GM21723 (cell line): ENCODE measurements at regions not wholly inside any gene's neighbourhood (a gene's known extent, or its start where the extent isn't known, plus 50 kb on each side); places are given as distances from the start of the nearest gene placed in this dataset.
"Not testable (repeated sequence)": the region's sequence is repeated elsewhere in the genome, so short reads cannot be mapped to it uniquely, and the experiment has no call there.

ENCODE experiments used
- ATAC-seq: cut with Tn5 transposase; IDR thresholded peaks from one replicate; pipeline ENCODE4 v1.9.1; 2021; ENCODE audit warnings: mild to moderate bottlenecking, moderate library complexity; ENCODE audit not compliant: unreplicated experiment

DNA sequence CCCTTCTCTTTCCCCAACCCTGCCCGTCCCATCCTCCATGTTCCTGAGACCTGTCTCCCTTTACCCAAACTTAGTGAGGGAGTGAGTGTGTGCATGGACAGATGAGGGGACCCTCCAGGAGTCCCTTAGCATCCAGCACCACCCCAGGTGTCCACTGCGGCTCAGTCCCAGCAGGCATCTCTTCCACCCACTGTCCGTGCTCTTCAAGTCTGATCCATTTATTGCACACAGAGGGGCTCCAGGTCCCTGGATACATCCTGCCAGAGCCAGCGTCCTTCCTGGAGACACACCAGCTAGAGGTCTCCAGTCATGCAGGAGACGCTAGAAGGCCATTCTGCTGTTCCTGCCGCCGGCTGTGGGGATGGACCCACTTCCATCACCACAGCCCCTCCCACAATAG is 239.2 kb downstream of the ADGRD1 start:
- ATAC-seq: no peak

DNA sequence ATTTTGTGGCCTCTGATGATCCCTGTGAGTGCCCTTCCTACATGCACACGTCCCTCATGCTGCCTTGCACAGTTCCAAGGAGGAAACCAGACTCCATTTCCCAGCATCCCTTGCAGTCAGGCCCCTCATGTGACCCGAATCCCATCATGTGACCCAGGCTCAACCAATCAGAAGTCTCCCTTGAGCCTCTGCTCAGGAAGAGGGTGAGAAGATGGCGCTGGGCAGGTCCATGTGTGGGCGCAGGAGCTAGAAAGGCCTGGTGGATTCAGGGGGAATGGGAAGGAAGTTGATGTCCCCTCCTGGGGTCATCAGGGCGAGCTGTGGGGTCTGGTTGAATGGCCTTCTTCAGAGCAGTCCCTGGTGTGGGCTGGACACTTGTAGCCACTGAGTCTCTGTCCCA is 240.5 kb downstream of the ADGRD1 start:
- ATAC-seq: no peak

GRCh38 chr12:131195796-131196195 is 242.1 kb downstream of the ADGRD1 start:
- ATAC-seq: no peak

GRCh38 chr12:131196220-131196619 is 242.5 kb downstream of the ADGRD1 start:
- ATAC-seq: no peak

DNA sequence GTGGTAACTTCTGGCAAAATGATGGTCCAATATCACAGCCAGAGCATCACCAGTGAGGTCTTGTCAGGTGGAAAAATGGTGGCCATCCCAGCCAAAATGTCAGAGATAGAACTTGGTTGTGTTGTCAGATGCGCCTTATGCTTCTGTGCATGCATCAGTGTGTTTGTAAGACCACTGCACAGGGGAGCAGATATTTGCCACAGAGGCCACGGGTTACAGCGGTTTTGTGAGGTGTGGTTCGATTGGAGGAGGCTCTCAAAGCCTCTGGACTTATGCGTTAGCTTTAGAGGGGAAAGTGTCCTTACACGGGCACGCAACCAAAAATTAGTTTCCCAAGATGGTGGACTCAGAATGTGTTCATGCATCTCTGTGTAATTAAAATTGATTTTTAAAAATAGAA is 243.8 kb downstream of the ADGRD1 start:
- no peak for ATAC-seq

- no peak for ATAC-seq
These were observed 245.5 kb downstream of the ADGRD1 start for GRCh38 chr12:131199221-131199620.

DNA sequence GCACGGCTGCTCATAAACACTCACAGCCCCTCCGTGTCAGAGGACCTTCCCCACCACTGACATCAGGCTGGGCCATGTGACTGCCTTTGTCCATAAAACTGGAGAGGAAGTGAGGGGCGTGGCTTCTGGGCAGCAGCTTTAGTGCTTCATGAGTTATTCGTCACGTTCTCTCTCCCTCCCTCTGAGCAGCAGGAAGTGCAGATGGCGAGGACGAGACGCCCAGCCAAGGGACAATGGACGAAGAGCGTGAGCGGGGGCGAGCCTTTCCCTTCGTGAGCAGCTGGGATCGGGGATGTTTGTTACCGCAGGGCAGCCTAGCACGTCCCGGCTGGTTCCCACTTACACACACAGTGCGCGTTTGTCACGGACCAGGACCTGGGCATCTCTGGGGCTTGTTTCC is 248.2 kb downstream of the ADGRD1 start:
- ATAC-seq: not testable (repeated sequence)

DNA sequence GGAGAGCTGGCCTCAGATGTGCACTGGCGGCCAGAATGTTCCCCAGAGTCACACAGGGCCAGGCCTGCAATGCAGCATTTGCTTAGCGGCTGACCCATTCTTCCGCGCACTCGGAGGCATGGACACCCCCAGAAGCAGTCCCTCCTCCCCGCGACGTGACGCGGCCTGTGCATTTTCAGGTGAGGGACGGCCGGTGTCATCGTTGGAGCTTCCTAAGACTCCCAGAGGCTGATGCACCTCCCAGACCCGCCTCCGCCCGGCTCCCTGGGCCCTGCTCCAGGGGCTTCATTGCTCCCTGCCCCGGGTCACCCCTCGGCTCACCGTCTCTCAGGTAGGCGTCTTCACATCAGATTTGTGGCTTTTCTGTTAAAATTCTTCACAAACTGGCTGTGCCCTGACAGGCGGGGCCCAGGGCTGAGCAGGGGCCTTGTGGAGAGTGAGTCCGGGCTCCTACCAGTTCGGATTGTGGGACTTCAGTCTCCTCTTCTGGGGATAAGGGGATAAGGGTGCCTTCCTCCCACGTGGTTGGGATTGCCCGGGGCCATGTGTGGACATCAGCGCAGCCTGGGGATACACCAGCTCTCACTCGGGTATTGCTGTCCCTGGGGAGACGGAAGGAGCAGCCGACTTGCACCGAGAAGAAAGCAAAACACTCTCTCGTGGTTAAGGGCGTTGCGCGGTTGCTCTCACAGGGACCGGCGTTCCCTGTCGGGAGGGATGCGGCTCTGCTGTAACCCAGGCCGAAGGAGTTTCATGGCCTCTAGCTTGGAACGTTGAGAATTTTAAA is 249.1 kb downstream of the ADGRD1 start:
- no peak for ATAC-seq

GRCh38 chr12:131203666-131204415 is 250.1 kb downstream of the ADGRD1 start:
- no peak for ATAC-seq

DNA sequence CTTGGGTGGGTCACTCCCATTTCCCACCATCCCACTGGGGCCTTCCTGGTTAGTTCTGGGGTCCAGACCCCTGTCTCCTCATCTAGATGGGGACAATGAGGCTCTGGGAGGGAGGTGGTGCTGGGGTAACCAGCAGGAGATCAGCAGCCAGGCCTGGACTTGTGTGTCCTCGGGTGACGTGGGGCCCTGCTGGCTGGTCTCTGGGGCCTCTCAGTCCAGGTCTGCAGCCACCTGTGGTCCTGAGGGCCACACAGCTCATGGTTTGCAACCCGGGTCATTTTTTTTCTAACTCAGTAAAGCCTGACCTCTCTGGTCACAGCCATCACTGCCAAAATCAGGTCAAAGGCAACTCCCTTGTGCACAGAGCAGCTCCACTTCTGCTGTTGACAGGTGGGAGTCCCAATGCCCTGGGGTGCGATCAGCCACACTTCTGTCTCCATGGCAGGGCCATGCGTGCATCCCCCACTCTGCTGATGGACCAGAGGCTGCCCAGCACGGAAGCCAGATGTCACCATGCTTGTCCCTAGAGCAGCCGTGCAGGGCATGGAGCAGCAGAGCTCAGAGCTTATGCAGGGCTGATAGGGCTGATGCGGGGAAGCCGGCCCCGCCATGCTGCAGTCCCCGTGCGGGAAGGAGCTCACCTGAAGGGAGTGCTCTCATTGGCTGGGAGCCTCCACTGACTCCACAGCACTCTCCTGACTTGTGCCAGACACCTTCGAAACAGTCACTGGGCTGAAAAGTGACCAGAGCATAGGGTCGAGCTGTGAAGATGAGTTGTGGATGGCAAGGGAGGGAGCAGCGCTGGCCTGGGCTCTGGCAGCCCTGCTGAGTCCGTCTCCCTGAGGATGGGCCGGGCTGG is 250.9 kb downstream of the ADGRD1 start:
- no peak for ATAC-seq

DNA sequence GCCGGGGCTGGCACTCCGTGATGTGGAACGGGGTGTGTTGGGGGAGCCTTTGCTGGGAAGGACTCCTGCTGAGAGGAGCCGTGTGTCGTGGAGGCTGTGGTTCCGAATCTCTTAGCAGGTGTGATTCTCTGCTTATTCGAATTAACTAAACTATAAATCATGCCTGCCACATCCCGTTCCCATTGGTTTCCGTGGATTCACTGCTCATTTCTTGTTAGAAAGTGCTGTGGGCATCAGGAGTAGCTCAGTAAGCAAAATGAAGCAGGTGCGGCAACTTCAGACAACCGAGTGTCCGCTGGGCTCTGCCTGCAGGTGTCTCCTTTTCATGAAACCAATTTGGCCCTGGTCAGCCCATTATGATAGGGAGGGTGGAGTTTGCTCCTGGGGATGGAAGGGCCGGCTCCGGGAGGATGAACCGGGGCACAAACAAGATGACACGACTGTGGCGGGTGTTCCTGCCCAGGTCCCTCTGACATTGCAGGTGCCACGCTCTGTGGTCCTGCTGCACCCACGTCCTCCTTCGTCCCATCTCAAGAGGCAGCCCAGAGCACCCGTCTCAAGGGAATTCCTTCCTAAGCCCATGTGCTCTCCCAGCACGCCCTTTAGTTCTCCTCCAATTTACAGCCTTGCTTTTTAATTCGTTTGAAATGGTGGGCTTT is 251.7 kb downstream of the ADGRD1 start:
- ATAC-seq: not testable (repeated sequence)

GRCh38 chr12:131206630-131207299 is 253.1 kb downstream of the ADGRD1 start:
- ATAC-seq: not testable (repeated sequence)

DNA sequence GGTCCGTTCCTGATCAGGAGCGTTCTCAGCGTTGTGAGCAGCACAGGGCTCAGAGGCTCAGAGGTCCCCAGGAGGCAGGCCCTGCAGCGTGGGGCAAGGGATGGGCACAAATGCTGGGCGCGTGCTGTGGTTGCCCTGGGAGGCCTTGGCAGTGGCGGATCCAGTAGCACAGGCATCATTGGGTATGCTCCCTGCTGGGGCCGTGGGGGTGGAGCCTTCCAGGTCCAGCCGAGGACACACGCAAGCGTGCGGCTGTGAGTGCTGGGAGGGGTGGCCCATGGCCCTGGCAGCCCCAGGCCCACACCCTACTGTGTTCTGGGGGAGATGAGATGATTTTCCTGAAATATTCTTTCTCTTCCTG is 253.6 kb downstream of the ADGRD1 start:
- not testable (repeated sequence) for ATAC-seq

- ATAC-seq: not testable (repeated sequence)
These were observed 254.1 kb downstream of the ADGRD1 start for GRCh38 chr12:131207841-131208240.

- ATAC-seq: no peak
These were observed 254.7 kb downstream of the ADGRD1 start for GRCh38 chr12:131208425-131208824.

- ATAC-seq: no peak
These were observed 255.7 kb downstream of the ADGRD1 start for GRCh38 chr12:131209082-131210070.

DNA sequence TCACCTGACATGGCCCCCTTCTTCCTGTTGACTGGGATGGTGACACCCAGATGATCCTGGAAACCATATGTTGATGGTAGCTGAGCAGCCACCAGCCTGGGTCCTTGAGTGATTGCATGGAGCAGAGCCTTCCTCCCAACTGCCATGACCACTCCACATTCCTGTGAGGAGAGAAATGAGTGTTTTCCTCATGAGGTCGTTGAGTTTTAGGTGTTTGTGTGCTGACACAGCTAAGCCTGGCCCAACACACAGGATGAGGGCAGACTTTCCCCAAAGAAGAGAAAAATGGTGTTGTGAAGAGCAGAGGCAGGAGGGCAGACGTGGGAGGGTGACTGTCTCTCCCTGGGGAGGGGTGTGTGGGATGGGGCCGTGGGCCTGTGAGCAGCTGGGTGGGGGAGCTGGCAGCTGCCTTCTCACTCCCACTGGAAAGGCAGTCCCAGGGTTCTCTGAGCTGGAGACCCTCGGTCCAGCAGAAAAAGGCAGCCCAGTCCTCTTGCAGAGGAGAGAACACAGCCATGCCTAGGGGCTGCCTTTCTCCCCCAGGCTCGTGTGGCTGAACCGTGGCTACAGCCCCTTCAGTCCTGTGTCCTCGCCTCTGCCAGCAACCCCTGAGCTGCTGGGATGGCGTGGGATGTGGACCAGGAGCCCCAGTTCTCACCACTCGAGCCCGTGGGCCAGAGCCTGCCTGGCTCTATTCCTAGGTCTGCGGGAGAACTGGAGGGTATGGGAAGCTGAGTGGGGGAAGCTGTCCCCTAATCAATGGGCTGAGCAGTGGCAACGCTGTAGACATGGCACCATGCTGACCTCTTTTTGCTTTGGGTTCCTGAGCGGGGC is 257.0 kb downstream of the ADGRD1 start:
- no peak for ATAC-seq

DNA sequence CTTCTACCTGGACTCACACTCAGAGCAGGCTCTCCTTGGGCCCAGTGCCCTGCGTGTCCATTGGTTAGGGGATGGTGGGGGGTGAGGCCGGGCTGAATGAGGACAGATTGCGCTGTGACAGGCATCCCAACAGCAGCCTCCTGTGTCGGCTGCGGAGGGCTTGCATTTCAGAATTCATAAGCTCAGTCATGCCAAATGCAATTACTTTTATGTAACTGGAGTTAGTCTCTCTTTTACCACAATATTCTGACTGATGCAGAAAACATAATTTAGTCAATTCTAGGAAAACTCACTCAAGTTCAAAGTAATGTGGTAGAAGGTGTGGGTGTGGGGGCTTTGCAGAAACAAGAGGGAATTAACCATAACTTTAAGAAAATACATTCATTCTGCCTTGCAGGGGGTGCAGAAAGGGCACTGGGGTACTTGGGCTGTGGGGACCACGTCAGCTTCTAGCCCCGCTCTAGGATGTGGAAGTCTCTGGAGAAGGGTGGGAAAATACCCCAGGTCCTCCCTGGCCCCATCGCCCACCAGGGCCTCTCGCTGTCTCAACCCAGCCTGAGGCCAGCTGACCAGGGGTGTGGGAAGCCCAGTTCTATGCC is 257.7 kb downstream of the ADGRD1 start:
- no peak for ATAC-seq
